ENCODE measurements at regions not wholly inside any gene's neighbourhood (a gene's known extent, or its start where the extent isn't known, plus 50 kb on each side); places are given as distances from the start of the nearest gene placed in this dataset.

- no peak for FAIRE-seq
- no peak for TF ChIP-seq CTCF (IDR thresholded peaks at IDR 0.05; ENCODE audit: insufficient read depth, missing control alignments)
- no peak for DNase-seq (ENCODE audit: insufficient read length, low spot score)
Measured at GRCh38 chr7:54115028-54115763, 427.0 kb upstream of the VSTM2A start.

GRCh38 chr7:54116956-54117355, 425.2 kb upstream of the VSTM2A start:
- FAIRE-seq (no peak), DNase-seq (ENCODE audit: insufficient read length, low spot score) (no peak)
- no peak for TF ChIP-seq CTCF (IDR thresholded peaks at IDR 0.05; ENCODE audit: insufficient read depth, missing control alignments)

- TF ChIP-seq CTCF (IDR thresholded peaks at IDR 0.05; ENCODE audit: insufficient read depth, missing control alignments), result no peak
- DNase-seq (ENCODE audit: insufficient read length, low spot score), result no peak
- FAIRE-seq, result no peak
Measured at GRCh38 chr7:54129035-54129434, 413.1 kb upstream of the VSTM2A start.

GRCh38 chr7:54141576-54141975, 400.6 kb upstream of the VSTM2A start:
- TF ChIP-seq CTCF (IDR thresholded peaks at IDR 0.05; ENCODE audit: insufficient read depth, missing control alignments), result no peak
- no peak for FAIRE-seq
- no peak for DNase-seq (ENCODE audit: insufficient read length, low spot score)

GRCh38 chr7:54145716-54146115, 396.5 kb upstream of the VSTM2A start:
- TF ChIP-seq CTCF (IDR thresholded peaks at IDR 0.05; ENCODE audit: insufficient read depth, missing control alignments), result no peak
- DNase-seq (ENCODE audit: insufficient read length, low spot score) (no peak), FAIRE-seq (no peak)

- FAIRE-seq (no peak), DNase-seq (ENCODE audit: insufficient read length, low spot score) (no peak)
- no peak for TF ChIP-seq CTCF (IDR thresholded peaks at IDR 0.05; ENCODE audit: insufficient read depth, missing control alignments)
Measured at GRCh38 chr7:54153462-54153861, 388.7 kb upstream of the VSTM2A start.

- FAIRE-seq (no peak), DNase-seq (ENCODE audit: insufficient read length, low spot score) (no peak)
- TF ChIP-seq CTCF (IDR thresholded peaks at IDR 0.05; ENCODE audit: insufficient read depth, missing control alignments), result no peak
Measured at GRCh38 chr7:54159088-54159487, 383.1 kb upstream of the VSTM2A start.
